Tongue (tissue), 1 donor: ENCODE measurements at regions not wholly inside any gene's neighbourhood (a gene's known extent, or its start where the extent isn't known, plus 50 kb on each side); places are given as distances from the start of the nearest gene placed in this dataset.
A peak's percentile ranks its signal among the peaks of the same experiment; 100 is the strongest.
"Not testable (repeated sequence)": the region's sequence is repeated elsewhere in the genome, so short reads cannot be mapped to it uniquely, and the experiment has no call there.

Source experiments
- DNase-seq: peaks from one replicate; pipeline ENCODE4 v3.0.0-alpha.2; 2015

DNA sequence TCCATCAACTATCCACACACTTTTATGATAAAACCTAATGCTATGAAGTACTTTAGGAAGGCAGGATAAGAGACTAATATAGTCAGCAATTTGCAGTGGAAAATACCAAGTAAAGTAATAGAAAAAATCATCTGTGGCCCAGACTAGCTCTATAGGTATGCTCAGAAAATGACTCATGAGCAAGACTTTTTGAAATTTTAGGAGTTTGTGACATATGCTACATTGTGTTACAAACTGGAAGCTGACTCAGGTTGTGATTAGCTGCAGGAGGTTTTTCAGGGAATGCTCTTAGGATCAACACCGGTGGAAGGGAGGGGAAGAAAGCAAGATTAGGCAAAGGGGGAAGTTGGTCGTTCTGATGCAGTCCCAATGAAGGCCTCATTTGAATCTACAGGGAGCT lies 56.1 kb downstream of the FEZF1 start:
- DNase-seq = no peak

- DNase-seq = not testable (repeated sequence)
Measured at GRCh38 chr7:122238729-122239128, 65.8 kb downstream of the FEZF1 start.

DNA sequence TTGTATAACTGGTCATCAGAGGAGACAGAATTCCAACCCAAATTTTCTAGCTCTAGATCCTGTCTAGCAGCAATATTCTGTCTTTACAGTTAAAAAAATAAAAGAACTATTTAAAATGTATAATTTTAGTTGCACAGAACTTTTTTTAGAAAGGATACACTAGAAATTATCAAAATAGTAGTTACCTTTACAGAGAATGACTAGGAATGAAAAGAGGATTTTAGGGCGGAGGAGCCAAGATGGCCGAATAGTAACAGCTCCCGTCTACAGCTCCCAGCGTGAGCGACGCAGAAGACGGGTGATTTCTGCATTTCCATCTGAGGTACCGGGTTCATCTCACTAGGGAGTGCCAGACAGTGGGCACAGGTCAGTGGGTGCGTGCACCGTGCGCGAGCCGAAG lies 66.3 kb downstream of the FEZF1 start:
- DNase-seq = not testable (repeated sequence)

DNA sequence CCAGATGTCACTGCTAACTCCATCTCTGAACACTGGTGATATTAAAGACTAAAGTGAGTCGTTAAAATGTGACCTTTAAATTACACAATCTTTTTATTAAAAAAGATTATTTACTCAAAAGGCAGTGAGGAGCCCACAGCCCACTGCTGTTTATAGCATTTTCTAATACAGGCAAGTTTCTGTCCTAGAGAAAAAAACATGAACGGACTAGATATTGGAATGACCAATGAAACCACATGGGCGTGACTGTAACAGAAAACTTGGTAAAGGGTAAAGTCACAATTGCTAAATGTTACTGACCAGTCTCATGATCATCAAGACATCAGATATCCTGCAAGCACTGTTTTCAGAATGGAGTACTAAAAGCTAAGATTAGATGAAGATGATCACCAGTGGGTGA lies 78.7 kb downstream of the FEZF1 start:
- no peak for DNase-seq

DNA sequence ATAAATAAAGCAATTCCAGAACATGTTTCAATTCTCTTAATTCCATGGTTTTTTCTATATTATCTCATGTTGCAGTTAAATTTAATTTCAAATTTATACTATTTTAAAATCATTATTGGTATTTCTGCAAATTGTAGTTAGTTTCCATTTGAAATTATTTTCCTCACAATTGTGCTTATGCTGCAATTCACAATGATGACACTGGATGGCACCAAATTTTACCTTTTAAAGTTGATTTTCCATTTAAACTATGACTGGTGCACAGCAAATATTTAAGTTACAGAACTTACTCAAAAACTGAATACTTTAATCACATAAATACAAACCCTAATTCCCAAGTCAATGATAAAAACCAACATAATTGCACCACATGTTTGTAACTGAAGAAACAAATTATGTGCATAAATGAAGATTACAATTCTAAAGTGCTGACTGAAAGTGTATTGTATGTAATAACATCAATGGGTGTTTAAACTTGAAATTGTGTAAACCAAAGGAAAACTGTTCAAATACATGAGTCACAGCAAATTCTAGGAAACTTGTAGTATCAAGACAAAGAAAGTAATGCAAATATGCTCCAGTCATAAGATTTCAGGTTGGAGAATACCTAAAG lies 75.3 kb upstream of the AASS start:
- DNase-seq = peak; percentile 60

DNA sequence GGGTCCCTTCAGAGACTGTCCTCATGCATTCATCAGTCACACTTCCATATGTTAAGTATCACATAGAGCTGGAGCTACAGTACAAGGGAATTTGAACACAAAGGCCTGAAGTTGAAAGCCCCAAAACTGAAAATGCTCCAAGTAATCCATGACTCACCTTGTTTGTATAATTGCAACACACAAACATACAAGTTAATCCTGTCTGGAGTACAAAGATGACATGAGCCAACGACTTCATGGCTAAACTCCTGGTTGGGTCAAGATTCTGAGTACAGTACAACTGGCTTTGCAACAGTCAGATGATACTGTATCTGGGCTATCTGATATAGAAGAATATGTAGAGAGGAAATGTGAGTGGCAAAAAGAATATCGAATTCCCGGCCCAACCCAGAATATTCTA lies 73.1 kb upstream of the AASS start:
- no peak for DNase-seq

DNA sequence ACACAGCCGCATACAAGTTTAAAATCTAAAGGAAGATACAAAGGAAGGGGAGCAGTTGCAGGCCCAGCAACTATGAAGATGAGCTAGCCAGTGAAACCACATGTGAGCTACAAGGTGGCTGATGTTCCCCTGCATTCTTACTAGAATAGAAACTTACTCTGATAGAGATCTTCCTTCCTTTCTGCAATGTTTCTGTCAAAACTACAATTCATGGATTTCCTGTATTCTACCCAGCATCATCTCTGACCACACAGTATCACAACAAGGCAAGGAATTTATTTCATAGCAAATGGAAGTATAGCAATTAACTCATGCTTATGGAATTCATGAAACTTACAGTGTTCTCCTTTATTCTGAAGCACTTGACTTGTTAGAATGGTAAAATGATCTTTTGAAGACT lies 68.7 kb upstream of the AASS start:
- DNase-seq = no peak

DNA sequence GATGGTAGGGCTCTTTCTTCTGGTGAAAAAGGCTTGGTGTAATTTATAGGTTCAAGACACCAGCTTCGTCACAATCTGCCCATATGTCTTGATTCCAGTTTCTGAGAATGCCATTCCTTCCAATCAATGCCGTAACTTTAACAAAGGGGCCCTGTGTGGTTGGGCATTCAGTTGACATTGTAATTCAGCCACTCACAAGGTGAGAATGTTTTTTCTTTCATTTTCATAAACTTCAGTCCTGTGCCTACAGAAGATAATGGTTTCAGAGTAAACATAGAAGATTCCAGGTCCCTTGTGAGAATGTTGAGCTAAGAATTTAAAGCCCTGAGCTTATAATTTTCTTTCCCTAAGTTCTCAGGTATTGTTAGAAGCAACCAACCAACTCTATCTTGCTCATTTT lies 67.3 kb upstream of the AASS start:
- DNase-seq = no peak

DNA sequence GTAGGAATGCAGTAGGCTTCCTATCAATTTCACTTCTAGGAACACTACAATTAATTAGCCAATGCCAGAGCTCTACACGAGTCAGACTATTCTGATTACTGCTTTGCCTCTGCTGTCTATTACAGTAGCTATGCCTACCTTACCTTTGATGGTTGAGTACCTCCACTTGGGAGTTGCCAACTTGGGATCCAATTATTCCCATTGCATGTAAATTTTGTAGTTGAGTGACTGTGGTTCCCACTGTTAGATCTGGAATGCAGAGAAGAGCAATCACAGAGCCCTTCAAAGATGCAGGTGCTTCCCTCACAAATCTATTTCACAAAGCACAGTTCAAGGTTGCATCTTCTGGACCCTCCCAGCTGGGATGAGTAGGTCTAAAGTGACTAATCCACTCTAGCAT lies 62.9 kb upstream of the AASS start:
- no peak for DNase-seq

GRCh38 chr7:122203814-122204213 lies 59.8 kb upstream of the AASS start:
- DNase-seq = no peak

GRCh38 chr7:122200888-122201287 lies 56.8 kb upstream of the AASS start:
- DNase-seq = no peak

GRCh38 chr7:122199171-122199570 lies 55.1 kb upstream of the AASS start:
- no peak for DNase-seq

- DNase-seq = no peak
Measured at GRCh38 chr7:122198581-122198980, 54.5 kb upstream of the AASS start.
